GM20000 (cell line): ENCODE measurements at regions not wholly inside any gene's neighbourhood (a gene's known extent, or its start where the extent isn't known, plus 50 kb on each side); places are given as distances from the start of the nearest gene placed in this dataset.

Experiments
- DNase-seq: peaks from one replicate; pipeline ENCODE4 v3.0.0; 2012; ENCODE audit warnings: low spot score
- CTCF ChIP-seq: IDR thresholded peaks from 2 replicates; pipeline ENCODE4 v1.5.1; 2012; ENCODE audit warnings: mild to moderate bottlenecking, control low read depth; ENCODE audit errors: extremely low read depth, missing control alignments

DNA sequence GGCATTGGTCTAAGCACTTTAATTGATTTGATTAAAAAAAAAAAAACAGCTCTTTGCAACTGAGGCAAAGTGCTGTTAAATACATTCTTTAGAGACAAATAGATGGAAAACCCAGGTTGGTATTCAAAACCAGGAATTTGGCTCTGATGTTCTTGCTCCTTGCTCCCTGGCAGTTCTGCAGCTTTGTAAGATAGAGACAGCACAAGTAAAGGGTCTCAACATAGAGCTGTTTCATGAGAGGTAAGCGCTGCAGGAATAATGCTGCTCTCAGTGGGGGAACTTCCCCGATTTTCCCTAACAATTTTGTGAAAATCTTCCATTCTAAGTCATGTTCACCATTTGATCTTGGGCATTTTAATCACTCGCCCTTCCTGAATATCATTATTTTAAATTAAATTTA lies 479.5 kb upstream of the HS3ST1 start:
- DNase-seq, result no peak
- TF ChIP-seq CTCF, result no peak

DNA sequence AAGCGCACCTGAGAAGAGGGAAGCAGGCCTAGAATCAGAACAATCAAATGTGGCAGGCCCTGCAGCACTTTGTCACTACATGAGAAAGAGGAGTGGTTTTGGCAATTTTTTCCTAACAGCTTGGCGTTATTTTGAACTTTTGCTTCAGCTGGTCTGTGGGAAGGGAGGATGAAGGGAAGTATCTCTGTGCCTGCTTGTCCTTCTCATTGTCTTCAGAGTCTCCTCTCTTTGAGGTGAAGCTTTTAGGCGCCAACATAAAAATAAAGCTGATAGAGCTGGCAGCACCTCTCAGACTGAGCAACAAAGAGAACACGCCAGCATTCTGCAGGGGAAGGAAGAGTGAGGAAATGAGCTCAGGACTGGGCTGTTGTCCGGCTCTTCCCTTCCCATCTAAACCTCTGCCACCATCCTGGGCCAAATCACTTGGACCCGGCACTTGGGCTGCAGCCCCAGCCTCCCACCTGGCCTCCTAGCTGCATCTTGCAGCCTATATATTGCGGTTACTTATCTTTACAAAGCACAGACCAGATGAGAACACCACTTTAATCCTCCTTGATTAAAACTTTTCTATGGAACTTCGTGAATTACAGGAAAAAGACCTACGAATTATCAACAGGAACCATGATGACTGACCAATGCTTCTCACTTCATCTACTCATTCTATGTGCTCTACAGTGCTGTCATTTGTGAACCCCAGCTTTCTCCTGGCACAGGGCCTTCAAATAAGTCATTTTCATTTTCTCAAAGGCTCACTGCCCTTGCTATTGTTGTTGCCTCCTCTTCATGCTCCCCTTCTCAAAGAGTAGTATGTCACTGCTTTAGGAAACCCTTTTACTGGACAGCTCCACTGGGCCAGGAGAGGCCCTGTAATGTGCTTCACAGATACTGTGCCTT lies 476.4 kb upstream of the HS3ST1 start:
- TF ChIP-seq CTCF, result no peak

GRCh38 chr4:11904117-11904535 lies 475.4 kb upstream of the HS3ST1 start:
- TF ChIP-seq CTCF, result no peak
- DNase-seq, result no peak

More for the DNA sequence above, 476.4 kb upstream of the HS3ST1 start:
- DNase-seq, result no peak

- no peak for DNase-seq
- TF ChIP-seq CTCF, result no peak
Measured at GRCh38 chr4:11901089-11901488, 472.4 kb upstream of the HS3ST1 start.

GRCh38 chr4:11900359-11900758 lies 471.7 kb upstream of the HS3ST1 start:
- no peak for DNase-seq
- TF ChIP-seq CTCF, result no peak

- no peak for DNase-seq
- TF ChIP-seq CTCF, result no peak
Measured at GRCh38 chr4:11898796-11899195, 470.1 kb upstream of the HS3ST1 start.

DNA sequence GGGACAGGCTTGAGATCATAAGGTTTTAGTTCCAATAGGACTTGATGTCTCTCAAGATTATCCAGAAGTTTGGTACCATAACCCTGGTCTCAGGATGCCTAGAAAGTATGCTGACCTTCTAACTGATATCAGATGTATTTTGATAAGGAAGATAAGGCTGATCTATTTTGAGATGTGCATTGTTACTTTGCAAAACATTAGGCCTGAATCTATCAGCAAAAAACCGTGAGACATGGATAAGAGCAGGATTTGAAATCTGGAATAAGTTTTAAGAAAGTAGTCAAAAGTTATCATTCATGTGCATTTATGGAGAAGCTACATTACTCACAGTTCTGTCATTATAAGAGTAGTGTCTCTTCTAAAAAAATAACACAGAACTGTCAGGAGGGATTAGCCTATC lies 467.1 kb upstream of the HS3ST1 start:
- no peak for TF ChIP-seq CTCF
- DNase-seq, result no peak
